A549 (cell line): ENCODE measurements at regions not wholly inside any gene's neighbourhood (a gene's known extent, or its start where the extent isn't known, plus 50 kb on each side); places are given as distances from the start of the nearest gene placed in this dataset.

ENCODE experiments used
- ATAC-seq, 2 experiments: fragments of 200-7000 bp in 1 of 2; fragments of >200 bp in 1 of 2; cut with Nextera tagmentation in 1 of 2; cut with Tn5 transposase in 1 of 2; 3 replicates each; pipeline versions ENCODE4 v1.8.0 to v1.9.1; 2018 to 2020; ENCODE audit warnings: mild to moderate bottlenecking in 1 of 2, moderate library complexity in 1 of 2
- CTCF ChIA-PET: fragments of 300-600 bp; sonication (Branson Sonifier 250); formaldehyde crosslinking; extraction: SDS; loops from one replicate; lab custom pipeline; 2021; ENCODE audit warnings: antibody characterized with exemption, inconsistent platforms; lab: Yijun Ruan, JAX
- POLR2A ChIA-PET: fragments of 350-600 bp; formaldehyde crosslinking; extraction: SDS; loops from one replicate; lab custom pipeline; 2021; ENCODE audit warnings: antibody characterized with exemption, inconsistent platforms; lab: Yijun Ruan, JAX
- DNase-seq, 2 experiments: peaks; one replicate each; pipeline versions ENCODE4 v3.0.0 to v3.0.0-alpha.2; 2011 to 2016; ENCODE audit warnings: low read depth in 1 of 2, low spot score in 1 of 2
- FAIRE-seq: peaks from 2 replicates; lab custom pipeline; 2011; peaks lifted over from hg19 to GRCh38; lab: Jason Lieb, UNC
- H3K27ac ChIP-seq, 2 experiments: fragments of >200 bp; sonication (Bioruptor Twin); formaldehyde crosslinking; 3 replicates each; pipeline ENCODE4 v1.5.1; 2016 to 2017
- H3K4me1 ChIP-seq: fragments of >200 bp; sonication (Bioruptor Twin); formaldehyde crosslinking; 3 replicates; pipeline ENCODE4 v1.6.1; 2016
- H3K4me2 ChIP-seq: fragments of >200 bp; sonication (Bioruptor Twin); formaldehyde crosslinking; 3 replicates; pipeline ENCODE4 v1.6.1; 2016
- H3K4me3 ChIP-seq: fragments of >200 bp; sonication (Bioruptor Twin); formaldehyde crosslinking; 3 replicates; pipeline ENCODE4 v1.5.1; 2016
- H3K9me3 ChIP-seq: fragments of >200 bp; sonication (Bioruptor Twin); formaldehyde crosslinking; 3 replicates; pipeline ENCODE4 v1.6.1; 2016
- ATOH8 ChIP-seq: fragments of 250-450 bp; sonication (Bioruptor Pico); IDR thresholded peaks from 2 replicates; pipeline ENCODE4 v1.5.0; 2020; ENCODE audit warnings: low read depth, mild to moderate bottlenecking, moderate library complexity
- BHLHE40 ChIP-seq: IDR thresholded peaks from 2 replicates; pipeline ENCODE4 v1.6.1; 2012; ENCODE audit warnings: low read depth, low read length, inconsistent platforms
- CBX2 ChIP-seq: fragments of 200-600 bp; sonication (generic); IDR thresholded peaks from 2 replicates; pipeline ENCODE4 v1.6.1; 2016; ENCODE audit warnings: low read depth, mild to moderate bottlenecking, borderline replicate concordance
- CHD2 ChIP-seq: fragments of 150-350 bp; IDR thresholded peaks from 2 replicates; pipeline ENCODE4 v1.6.1; 2014; ENCODE audit warnings: low read length; ENCODE audit not compliant: partially characterized antibody
- EHMT2 ChIP-seq: fragments of 200-600 bp; sonication (generic); IDR thresholded peaks from 2 replicates; pipeline ENCODE4 v1.6.1; 2016; ENCODE audit warnings: antibody characterized with exemption, low read depth, mild to moderate bottlenecking, moderate library complexity
- EP300 ChIP-seq, 2 experiments: fragments of >200 bp; sonication (Bioruptor Twin); formaldehyde crosslinking; IDR thresholded peaks; 2 replicates in 1 of 2; 3 replicates in 1 of 2; pipeline ENCODE4 v1.6.1; 2016 to 2017
- ESRRA ChIP-seq: fragments of 150-350 bp; IDR thresholded peaks from 2 replicates; pipeline ENCODE4 v1.6.1; 2014; ENCODE audit warnings: mild to moderate bottlenecking, low read length, borderline replicate concordance
- FOSB ChIP-seq: fragments of 250-450 bp; sonication (Bioruptor Pico); IDR thresholded peaks from 2 replicates; pipeline ENCODE4 v1.5.0; 2020; ENCODE audit warnings: mild to moderate bottlenecking, moderate library complexity
- FOXS1 ChIP-seq: fragments of 250-450 bp; sonication (Bioruptor Pico); IDR thresholded peaks from 2 replicates; pipeline ENCODE4 v1.5.0; 2020; ENCODE audit warnings: mild to moderate bottlenecking, moderate library complexity
- HDAC2 ChIP-seq: fragments of 200-600 bp; sonication (generic); IDR thresholded peaks from 2 replicates; pipeline ENCODE4 v1.6.1; 2016
- HOXA7 ChIP-seq: fragments of 250-450 bp; sonication (Bioruptor Pico); IDR thresholded peaks from 2 replicates; pipeline ENCODE4 v1.5.0; 2020; ENCODE audit warnings: mild to moderate bottlenecking, moderate library complexity
- HOXB13 ChIP-seq: fragments of 250-450 bp; sonication (Bioruptor Pico); IDR thresholded peaks from 2 replicates; pipeline ENCODE4 v1.5.0; 2020; ENCODE audit warnings: low read depth, mild to moderate bottlenecking, moderate library complexity
- HOXB5 ChIP-seq: fragments of 250-450 bp; sonication (Bioruptor Pico); IDR thresholded peaks from 2 replicates; pipeline ENCODE4 v1.5.0; 2020; ENCODE audit warnings: mild to moderate bottlenecking, moderate library complexity
- JUN ChIP-seq, 2 experiments: fragments of >200 bp; sonication (Bioruptor Twin); formaldehyde crosslinking; IDR thresholded peaks; 2 replicates in 1 of 2; 3 replicates in 1 of 2; pipeline ENCODE4 v1.6.1; 2016 to 2017
- JUNB ChIP-seq: fragments of >200 bp; sonication (Bioruptor Twin); formaldehyde crosslinking; IDR thresholded peaks from 2 replicates; pipeline ENCODE4 v1.6.1; 2016
- KDM5A ChIP-seq: fragments of 200-600 bp; sonication (generic); IDR thresholded peaks from 2 replicates; pipeline ENCODE4 v1.6.1; 2016; ENCODE audit warnings: antibody characterized with exemption, mild to moderate bottlenecking
- MAZ ChIP-seq: fragments of 150-350 bp; IDR thresholded peaks from 2 replicates; pipeline ENCODE4 v1.6.1; 2014; ENCODE audit warnings: antibody characterized with exemption, low read depth, low read length, borderline replicate concordance
- MYC ChIP-seq: IDR thresholded peaks from 2 replicates; pipeline ENCODE4 v1.6.1; 2012; ENCODE audit warnings: mild to moderate bottlenecking, inconsistent platforms, low read length, improper control_type of control experiment, borderline replicate concordance
- NFE2L2 ChIP-seq: fragments of 150-350 bp; conservative IDR thresholded peaks from 2 replicates; pipeline ENCODE4 v1.6.1; 2014; ENCODE audit warnings: low read length
- NPAS2 ChIP-seq: fragments of 250-450 bp; sonication (Bioruptor Pico); IDR thresholded peaks from 2 replicates; pipeline ENCODE4 v1.8.0; 2022; ENCODE audit warnings: mild to moderate bottlenecking, moderate library complexity, borderline replicate concordance
- POLR2A ChIP-seq: IDR thresholded peaks from 2 replicates; pipeline ENCODE4 v1.6.1; 2012; ENCODE audit warnings: mild to moderate bottlenecking, low read length
- POLR2AphosphoS2 ChIP-seq: conservative IDR thresholded peaks from 2 replicates; pipeline ENCODE4 v1.6.1; 2012; ENCODE audit warnings: low read length, improper control_type of control experiment, inconsistent platforms
- RARB ChIP-seq: fragments of 250-450 bp; sonication (Bioruptor Pico); IDR thresholded peaks from 2 replicates; pipeline ENCODE4 v1.8.0; 2021; ENCODE audit warnings: mild to moderate bottlenecking, moderate library complexity
- RFX5 ChIP-seq: fragments of 450-650 bp; IDR thresholded peaks from 2 replicates; pipeline ENCODE4 v1.7.1; 2014; ENCODE audit warnings: antibody characterized with exemption, mild to moderate bottlenecking, moderate library complexity
- SREBF2 ChIP-seq: fragments of 450-650 bp; IDR thresholded peaks from 2 replicates; pipeline ENCODE4 v1.6.1; 2014; ENCODE audit warnings: mild to moderate bottlenecking, moderate library complexity
- TFCP2L1 ChIP-seq: fragments of 250-450 bp; sonication (Bioruptor Pico); IDR thresholded peaks from 2 replicates; pipeline ENCODE4 v1.5.0; 2021; ENCODE audit warnings: mild to moderate bottlenecking
- USF2 ChIP-seq: fragments of 450-650 bp; IDR thresholded peaks from 2 replicates; pipeline ENCODE4 v1.6.1; 2014; ENCODE audit warnings: antibody characterized with exemption
- ZNF302 ChIP-seq: fragments of 250-450 bp; sonication (Bioruptor Pico); IDR thresholded peaks from 2 replicates; pipeline ENCODE4 v1.9.0; 2021; ENCODE audit warnings: inconsistent platforms, mild to moderate bottlenecking, moderate library complexity
- WGBS: methylation state at CpG from one replicate; pipeline ENCODE4 v1.1.6; 2017; ENCODE audit errors: missing lambda C conversion rate; 5-methylcytosine and 5-hydroxymethylcytosine counted together
- TF ChIP-seq, protein P1 (sequence below): fragments of >200 bp; sonication (Bioruptor Twin); formaldehyde crosslinking; IDR thresholded peaks from 3 replicates; pipeline ENCODE4 v1.5.1; 2016
- TF ChIP-seq, protein P2 (sequence below): IDR thresholded peaks from 2 replicates; pipeline ENCODE4 v1.6.1; 2012; ENCODE audit warnings: low read depth, borderline replicate concordance

DNA sequence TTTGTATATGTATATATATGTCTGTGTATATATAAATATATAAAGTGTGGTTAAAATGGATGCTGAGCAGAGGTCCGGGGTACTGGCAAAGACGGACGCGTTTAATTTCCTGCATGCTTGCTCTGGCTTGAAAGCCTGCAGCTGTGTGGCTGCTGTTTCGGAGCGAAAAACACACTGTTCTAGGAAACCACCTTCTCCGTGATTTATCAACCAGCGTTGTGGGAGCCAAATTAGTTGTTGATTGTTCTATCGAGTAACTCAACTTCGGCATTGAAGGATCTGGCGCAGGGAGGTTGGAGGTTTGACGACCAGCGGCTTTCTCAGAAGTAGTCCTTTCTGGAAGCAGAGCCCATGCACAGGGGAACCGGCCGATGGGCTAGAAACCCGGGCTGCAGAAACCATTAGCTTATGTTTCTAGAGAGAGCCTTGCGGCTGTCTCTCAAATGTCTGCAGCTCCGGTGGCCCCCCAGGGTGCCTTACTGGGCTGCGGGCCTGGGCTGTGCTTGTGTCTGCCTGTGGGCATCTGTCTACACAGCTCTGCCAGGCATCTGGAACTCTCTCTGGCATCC is 81.8 kb downstream of the EDN3 start:
- no peaks in the 10 kb centered on the region for H3K4me1 ChIP-seq
- no peak overlapping the region for H3K4me3 ChIP-seq
- H3K9me3 ChIP-seq: no peaks in the 10 kb centered on the region
- H3K27ac ChIP-seq: no peak overlapping the region
- TF ChIP-seq TFCP2L1: no peak
- TF ChIP-seq CHD2: no peak
- no peak for TF ChIP-seq NFE2L2
- TF ChIP-seq, protein P1, sequence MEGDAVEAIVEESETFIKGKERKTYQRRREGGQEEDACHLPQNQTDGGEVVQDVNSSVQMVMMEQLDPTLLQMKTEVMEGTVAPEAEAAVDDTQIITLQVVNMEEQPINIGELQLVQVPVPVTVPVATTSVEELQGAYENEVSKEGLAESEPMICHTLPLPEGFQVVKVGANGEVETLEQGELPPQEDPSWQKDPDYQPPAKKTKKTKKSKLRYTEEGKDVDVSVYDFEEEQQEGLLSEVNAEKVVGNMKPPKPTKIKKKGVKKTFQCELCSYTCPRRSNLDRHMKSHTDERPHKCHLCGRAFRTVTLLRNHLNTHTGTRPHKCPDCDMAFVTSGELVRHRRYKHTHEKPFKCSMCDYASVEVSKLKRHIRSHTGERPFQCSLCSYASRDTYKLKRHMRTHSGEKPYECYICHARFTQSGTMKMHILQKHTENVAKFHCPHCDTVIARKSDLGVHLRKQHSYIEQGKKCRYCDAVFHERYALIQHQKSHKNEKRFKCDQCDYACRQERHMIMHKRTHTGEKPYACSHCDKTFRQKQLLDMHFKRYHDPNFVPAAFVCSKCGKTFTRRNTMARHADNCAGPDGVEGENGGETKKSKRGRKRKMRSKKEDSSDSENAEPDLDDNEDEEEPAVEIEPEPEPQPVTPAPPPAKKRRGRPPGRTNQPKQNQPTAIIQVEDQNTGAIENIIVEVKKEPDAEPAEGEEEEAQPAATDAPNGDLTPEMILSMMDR: no peak
- TF ChIP-seq EP300 (IDR thresholded peaks at IDR 0.05): no peak
- no peak for TF ChIP-seq RFX5
- TF ChIP-seq CBX2: no peak
- no peak for TF ChIP-seq JUNB
- no peak for TF ChIP-seq JUN (IDR thresholded peaks at IDR 0.05)
- no peak for TF ChIP-seq KDM5A
- TF ChIP-seq HOXB5 (CRISPR knock-in tag): no peak
- TF ChIP-seq POLR2A: no peak
- no peak for TF ChIP-seq USF2
- TF ChIP-seq ATOH8 (CRISPR knock-in tag): no peak
- no peak for TF ChIP-seq SREBF2
- TF ChIP-seq HDAC2: no peak
- no peak for TF ChIP-seq HOXA7 (CRISPR knock-in tag)
- no peak for TF ChIP-seq RARB (CRISPR knock-in tag)
- TF ChIP-seq, all 56 proteins: peak for 0
- FAIRE-seq (no peak), DNase-seq (no peak), ATAC-seq (no peak)
- ChIA-PET CTCF (interaction anchor here (0.9 to 1.8 kb wide), 2 partner anchors 22 to 37 kb away, joined by 3 to 5 read pairs; no protein-coding TSS in a partner anchor), POLR2A (no interaction called here)
- 82% methylated on average over 17 of the region's 19 CpGs for WGBS
- H3K4me2 ChIP-seq: no peak overlapping the region

GRCh38 chr20:59382907-59383306 is 82.5 kb downstream of the EDN3 start:
- CTCF ChIA-PET: interaction anchor here (0.9 to 1.8 kb wide), 2 partner anchors 21 to 37 kb away, joined by 3 to 5 read pairs; no protein-coding TSS in a partner anchor
- Histone ChIP-seq H3K4me2 (no peak overlapping the region), H3K9me3 (no peaks in the 10 kb centered on the region)
- FAIRE-seq: no peak
- no peak for TF ChIP-seq CHD2
- TF ChIP-seq EP300 (IDR thresholded peaks at IDR 0.05): no peak
- TF ChIP-seq EHMT2: no peak
- TF ChIP-seq, protein P1: no peak
- TF ChIP-seq BHLHE40: no peak
- no peak for TF ChIP-seq ZNF302 (CRISPR knock-in tag)
- no peak for TF ChIP-seq FOXS1 (CRISPR knock-in tag)
- no peak for TF ChIP-seq HOXB13
- no peak for TF ChIP-seq MAZ
- TF ChIP-seq MYC: no peak
- TF ChIP-seq NFE2L2: no peak
- TF ChIP-seq, protein P2, sequence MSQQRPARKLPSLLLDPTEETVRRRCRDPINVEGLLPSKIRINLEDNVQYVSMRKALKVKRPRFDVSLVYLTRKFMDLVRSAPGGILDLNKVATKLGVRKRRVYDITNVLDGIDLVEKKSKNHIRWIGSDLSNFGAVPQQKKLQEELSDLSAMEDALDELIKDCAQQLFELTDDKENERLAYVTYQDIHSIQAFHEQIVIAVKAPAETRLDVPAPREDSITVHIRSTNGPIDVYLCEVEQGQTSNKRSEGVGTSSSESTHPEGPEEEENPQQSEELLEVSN: no peak
- TF ChIP-seq ESRRA: no peak
- no peak for TF ChIP-seq NPAS2
- no peak for TF ChIP-seq POLR2AphosphoS2
- no peak for TF ChIP-seq ATOH8 (CRISPR knock-in tag)
- TF ChIP-seq FOSB (CRISPR knock-in tag): no peak
- TF ChIP-seq, all 56 proteins: peak for 0
- no peak for DNase-seq
- Histone ChIP-seq H3K27ac (no peak overlapping the region), H3K4me1 (no peaks in the 10 kb centered on the region), H3K4me3 (no peak overlapping the region)
- POLR2A ChIA-PET: no interaction called here
- WGBS: 63% methylated on average over 10 of the region's 10 CpGs
- ATAC-seq: no peak
